NCI-H2227 (cell line): ENCODE measurements at regions not wholly inside any gene's neighbourhood (a gene's known extent, or its start where the extent isn't known, plus 50 kb on each side); places are given as distances from the start of the nearest gene placed in this dataset.

Experiments
- DNase-seq: peaks from one replicate; lab custom pipeline; 2025; ENCODE audit not compliant: unreplicated experiment; lab: John Stamatoyannopoulos, UW

DNA sequence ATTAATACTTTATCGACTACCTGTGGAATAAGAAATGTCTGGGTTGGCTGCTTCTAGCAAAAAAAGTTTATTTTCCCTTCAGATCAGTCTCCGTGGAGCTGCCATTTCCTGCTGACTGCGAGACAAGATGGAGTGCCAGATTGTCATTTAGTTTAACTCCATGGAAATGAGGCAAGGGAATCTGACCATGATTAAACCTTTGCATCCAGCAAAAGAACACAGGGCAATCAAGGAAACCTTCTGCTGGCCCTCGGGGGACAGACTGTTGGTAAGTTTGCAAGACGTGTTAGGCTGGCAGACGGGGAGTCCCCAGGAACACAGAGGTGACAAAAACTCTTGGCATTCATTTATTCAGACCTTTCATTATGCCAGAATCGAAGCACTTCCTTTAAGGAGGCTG is 52.2 kb upstream of the SPACA1 start:
- DNase-seq, result no peak

DNA sequence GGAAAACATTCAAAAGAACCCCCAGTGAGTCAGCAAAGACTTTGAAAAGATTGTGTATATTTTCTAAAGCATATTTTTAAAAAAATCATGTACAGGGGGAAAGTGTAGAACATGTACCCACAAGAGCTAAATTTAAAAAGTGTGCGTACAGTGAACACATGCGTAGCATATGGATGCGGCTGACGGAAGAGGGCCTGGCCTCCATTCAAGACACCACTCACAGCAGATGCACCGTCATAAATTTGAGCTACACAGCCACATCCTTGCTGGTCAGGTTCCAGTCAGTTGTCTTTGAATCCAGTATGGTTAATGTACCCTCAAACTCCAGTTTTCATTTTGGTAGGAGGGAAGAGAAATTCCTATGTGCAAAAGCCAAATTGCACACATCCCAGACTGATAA is 54.3 kb upstream of the SPACA1 start:
- no peak for DNase-seq

DNA sequence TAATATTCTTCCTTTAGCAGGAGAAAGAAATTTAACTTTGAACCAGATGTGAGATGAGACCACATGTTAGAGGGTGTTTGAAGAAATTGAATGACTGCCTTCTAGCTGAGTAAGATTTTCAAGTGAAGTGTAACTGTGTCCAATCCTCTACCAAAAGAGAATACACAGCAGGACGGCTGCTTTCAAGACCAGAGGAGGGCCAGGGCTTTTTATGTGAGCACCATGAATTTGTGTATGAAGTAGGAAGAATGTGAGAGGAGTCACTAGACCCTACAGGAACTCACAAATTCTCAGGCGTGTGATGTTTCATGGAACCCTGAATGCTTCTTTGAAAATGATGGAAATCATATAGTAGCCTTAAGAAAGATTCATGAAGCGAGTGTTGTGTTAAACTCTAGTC is 56.8 kb upstream of the SPACA1 start:
- DNase-seq, result no peak

DNA sequence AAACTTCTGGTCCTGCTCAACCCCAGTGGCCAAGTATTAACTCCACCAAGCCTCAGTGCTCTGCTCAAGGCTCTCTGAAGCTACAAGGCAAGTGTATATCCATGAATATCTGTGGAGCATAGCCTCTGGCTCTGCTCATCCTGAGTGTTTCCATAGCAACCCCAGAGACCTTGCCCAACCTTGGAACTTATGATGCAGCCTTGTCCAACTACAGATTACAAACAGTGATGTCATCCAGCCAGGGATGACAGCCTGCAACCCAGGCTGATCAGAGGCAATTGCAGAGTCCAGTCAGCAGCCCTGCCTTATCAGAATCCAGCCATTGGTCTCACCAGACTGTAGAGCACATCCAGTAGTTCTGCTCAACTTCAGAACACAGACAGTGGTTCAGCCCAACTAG is 65.5 kb upstream of the SPACA1 start:
- DNase-seq, result no peak

DNA sequence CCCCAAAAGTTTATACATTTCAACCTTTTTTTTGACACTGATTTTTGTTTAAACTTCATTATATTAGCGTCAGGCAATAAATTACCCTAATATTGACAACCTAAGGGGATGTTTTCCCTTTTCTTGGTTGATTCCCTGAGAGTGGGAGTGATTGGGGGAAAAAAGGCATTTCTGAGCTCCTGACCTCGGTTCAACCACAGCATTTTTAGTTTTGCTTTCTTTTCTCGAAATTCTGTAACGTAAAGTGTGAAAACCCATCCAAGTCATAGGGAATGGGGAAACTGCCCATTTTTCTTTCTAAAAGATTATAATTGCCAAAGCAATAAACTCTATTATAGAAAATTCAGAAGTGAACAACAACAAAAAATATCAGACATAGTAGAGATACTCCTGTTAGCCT is 67.9 kb upstream of the SPACA1 start:
- DNase-seq, result no peak

DNA sequence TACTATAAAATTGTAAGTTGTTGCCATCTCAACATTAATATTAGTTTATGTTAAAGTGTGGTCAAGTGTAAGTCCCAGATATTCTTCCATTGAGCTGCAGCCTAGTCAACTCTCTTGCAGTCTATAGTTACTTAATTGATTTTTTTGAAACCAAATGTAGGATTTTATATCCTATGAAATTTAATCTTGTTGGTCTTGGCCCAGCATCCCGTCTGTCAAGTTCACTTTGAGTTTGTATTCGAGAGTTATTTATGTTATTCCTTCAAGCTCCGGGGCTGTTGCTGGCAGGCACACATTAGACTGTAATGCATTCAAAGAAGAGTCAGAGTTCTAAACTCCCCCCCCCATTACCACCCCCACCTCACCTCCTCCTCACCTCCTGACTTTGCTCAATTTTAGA is 71.0 kb upstream of the SPACA1 start:
- DNase-seq, result no peak

DNA sequence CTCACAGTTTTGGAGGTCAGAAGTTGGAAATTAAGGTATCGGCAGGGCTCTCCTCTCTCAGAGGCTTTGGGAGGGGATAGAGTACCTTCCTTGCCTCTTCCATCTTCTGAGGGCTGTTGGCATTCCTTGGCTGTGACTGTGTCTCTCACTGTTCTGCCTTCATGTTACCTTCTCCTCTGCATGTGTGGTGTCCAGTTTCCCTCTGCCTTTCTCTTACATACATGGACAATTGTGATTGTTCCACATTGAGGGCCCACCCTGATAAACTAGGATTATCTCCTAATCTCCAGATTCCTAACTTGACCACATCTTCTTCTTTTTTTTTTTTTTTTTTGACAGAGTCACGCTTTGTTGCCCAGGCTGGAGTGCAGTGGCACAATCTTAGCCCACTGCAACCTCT is 72.1 kb upstream of the SPACA1 start:
- DNase-seq, result no peak

DNA sequence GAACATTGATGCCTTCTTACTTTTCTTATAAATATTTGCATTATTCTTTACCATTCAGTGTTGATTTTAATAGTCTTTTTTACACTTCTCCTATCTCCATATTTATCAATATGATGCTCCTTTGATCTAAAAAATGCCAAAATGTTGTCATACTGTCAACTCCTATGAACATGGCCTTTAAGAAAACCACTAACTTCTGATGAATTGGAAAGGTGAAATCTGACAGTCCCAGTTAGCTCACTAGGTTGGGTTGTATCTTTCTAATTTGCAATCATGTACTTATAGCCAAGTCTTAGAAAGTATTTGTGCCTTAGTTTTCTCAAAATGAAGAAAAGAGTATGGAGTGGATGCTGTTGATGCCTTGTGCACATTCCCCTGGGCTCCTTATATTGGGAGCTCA is 75.4 kb upstream of the SPACA1 start:
- no peak for DNase-seq

DNA sequence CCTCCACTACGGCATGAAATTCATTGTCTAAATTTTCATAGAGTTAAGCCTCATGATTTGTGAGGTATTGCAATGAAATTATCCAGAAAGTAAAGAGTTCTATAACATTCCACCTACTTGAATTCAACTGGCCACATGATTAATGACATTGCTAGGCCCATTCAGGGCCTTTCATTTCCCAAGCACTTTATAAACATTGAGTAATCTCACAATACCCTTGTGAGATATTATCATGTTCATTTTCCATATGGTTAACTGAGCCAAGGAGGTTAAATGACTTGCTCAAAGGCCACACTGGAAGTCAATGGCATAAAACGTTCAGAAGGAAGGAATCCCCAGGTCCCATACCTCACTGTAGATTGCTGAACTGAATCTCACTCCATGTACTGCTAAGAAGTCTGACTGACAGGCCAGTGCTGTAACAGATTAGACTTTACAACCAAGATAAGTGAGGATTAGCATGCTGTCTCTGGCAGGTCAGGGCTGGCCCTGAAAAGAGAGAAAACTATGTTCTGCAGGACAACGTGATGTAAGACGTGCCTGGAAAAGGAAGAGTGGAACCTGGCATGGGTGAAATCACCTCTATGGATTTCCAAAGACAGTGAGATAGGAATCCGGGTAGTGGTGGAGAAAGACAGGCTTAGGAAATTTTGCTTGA is 75.9 kb upstream of the SPACA1 start:
- no peak for DNase-seq

DNA sequence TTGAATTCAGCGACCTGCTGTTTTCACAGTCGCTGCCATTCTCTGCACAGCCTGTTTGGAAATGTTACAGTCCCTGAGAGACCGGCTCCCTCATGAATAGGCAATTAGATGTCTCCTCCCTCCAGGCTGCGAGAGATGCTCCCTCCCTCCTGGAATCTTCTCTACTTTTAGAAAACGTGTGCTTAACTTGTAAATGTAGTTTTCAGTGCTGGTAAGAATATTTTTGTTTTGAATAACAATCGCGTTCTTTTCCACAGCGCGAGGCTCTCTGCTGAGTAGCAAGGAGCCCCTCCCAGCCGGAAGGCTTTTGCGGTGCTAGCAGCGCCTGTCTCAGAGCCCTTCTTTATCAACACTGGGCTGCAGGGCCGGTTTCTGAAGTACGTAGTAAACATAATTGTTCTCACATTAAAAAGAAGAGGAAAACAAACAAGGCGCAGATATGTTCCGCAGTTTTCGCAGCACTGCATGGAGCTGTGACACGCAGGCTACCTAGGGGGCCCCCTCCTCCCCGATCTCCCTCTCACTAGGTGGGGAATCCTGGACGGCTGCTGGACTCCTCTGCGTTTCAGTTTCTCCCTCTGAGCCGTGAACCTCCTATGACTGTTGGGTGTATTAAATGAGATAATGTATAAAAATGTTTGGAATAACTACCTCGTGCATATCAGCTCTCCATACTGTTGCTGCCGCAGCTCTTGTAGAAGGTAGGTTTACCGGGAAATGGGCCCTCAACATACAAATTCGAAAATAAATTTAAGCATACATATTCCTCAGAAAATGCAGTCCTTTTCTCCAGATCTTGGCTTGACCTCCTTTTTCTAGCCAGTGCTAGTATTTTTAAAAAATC is 79.0 kb upstream of the SPACA1 start:
- peak; percentile 26 for DNase-seq

DNA sequence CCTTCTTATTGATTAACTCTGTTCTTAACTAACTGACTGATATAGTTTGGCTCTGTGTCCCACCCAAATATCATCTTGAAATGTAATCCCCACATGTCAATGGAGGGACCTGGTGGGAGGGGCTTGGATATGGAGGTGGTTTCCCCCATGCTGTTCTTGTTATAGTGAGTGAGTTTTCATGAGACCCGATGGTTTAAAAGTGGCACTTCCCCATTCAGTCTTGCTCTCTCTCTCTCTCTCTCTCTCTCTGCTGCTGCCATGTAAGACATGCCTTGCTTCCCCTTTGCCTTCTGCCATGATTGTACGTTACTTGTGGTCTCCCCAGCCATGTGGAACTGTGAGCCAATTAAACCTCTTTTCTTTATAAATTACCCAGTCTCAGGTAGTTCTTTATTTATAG is 81.8 kb upstream of the SPACA1 start:
- DNase-seq, result no peak

DNA sequence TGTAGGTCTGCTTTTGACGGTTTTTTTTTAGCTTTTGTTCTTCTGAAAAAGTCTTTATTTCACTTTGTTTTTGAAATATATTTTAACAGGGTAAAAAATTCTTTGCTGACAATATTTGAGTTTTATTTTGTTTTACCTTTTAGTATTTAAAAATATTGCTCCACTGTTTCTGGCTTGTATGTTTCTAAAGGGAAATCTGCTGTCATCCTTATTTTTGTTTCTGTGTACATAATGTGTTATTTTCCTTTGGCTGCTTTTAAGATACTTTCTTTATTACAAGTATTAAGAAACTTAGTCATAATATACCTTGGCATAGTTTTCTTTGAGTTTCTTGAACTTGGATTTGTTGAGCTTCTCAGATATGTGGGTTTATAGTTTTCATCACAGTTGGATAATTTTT is 88.6 kb upstream of the SPACA1 start:
- no peak for DNase-seq

DNA sequence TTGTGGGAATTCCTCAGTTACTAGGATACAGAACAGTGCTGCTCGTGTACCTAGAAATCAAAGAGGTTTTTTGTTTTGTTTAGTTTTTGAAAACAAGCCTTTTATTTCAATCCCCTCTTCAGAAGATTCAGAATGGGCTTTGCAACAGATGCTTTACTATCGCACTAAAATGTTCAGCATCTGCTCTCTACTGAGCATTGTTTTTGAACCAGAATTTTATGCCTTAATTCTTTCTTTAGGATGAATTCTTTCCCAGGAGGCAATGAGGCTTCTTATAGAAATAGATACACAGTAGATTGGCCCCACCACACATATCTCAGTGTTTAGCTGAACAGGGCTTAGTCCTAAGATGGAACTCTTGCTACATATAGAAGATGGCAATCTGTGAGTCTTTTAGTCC is 95.9 kb upstream of the SPACA1 start:
- DNase-seq, result no peak

DNA sequence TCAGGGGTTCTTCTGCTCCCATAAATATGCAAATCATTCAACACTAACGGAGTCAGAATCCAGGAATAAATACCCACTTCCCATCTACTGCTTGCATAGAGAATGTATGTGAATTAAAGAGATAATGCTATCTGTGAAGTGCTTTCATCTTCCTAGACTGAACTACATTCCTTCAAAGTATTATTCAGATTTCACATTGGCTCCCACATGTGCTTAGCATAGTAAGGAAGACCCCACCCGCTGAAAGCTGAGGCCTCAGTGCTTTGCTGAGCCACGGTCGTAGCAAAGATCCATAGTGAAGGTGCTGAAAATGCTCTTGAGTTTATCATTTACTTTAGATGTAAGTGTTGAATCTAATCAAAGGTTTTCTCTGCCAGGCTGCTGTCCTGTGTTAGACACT is 97.0 kb upstream of the SPACA1 start:
- no peak for DNase-seq

DNA sequence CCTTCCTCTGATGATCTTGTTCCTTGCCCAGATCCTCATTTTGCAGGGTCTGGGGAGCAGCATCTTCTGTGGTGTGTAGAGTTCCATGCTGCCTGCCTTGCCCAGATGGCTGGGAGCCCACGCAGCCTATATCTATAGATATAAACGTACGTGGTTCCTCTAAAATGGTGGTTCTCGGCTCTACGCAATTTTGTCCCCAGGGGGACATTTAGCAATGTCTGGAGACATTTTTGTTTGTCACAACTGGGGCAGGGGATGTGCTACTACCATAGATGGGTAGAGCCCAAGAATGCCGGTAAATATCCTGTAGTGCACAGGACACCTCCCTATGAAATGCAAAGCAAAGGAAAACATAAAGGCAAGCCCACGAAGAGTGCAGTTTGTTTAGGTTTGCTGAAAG is 98.4 kb upstream of the SPACA1 start:
- no peak for DNase-seq

DNA sequence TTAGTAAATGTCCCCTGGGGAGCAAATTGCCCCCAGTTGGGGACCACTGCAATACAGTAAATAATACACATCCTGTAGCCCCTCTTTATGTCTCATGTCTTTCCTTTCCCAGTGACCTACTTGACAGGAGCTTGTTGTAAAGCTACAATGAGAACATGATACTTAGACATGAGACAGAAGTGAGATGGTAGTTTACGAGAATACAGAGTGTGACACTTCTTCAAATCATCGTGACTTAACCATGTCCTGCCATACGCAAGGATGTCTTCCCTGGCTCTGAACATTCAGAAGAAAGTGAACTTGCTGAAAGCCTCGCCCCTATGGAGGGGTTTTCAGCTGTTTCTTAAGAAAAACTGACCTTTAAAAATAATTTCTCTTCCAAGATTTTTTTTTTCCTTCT is 101.0 kb upstream of the SPACA1 start:
- no peak for DNase-seq

DNA sequence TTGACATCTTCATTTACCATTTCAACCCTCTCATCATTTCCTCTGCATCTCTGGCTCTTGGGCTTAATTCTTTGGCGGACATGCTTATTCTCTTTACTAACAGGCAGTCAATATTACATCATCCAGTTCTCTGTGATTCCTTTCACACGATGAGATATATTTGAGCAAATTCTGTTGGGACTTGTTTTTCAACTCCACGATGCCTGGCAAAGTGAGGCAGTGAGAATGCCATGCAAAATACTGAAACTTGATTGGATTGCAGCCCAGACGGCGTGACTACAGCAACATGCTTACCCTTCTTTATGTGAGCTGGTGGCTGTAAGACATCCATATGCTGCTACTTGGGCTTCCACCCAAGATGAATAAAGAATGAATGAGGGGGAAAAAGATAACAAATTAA is 101.7 kb upstream of the SPACA1 start:
- no peak for DNase-seq

DNA sequence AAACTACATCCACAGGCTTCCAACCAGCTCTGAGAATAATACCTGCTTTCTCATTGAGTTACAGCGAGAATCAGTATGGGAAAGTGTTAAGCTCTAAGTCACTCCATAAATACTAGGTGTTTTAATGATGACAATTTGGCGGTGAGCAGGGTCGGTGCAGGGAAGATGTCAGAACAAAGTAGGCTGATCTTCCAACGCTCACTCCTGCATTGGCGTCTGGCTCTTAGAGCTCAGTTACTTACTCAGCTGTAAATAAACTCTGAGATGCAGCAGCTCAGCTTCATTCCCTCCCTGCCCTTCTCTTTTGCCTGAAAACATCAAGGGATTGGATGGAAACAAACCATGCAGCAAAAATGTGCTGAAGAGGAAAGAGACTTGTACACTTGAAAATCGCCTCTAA is 102.5 kb upstream of the SPACA1 start:
- peak; percentile 26 for DNase-seq

DNA sequence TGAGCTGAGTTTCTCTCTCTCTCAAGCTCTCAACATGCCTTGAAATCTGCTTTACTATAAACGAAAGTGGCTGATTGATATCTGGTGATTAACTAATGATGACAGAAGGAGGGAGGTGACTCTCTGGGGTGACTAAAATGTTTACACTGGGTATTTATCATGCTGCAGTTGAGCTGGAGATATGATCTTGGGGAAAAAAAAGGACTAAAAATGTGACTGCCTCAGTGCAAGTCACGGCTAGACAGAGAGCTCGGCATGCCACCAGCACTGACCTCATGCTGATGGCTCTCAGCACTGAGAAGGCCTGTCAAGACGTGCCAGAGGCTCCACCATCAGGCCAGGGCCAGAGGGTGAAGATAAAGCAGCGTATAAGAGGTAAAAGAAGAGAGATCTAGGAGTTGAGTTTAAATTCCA is 103.1 kb upstream of the SPACA1 start:
- DNase-seq, result peak; percentile 23

DNA sequence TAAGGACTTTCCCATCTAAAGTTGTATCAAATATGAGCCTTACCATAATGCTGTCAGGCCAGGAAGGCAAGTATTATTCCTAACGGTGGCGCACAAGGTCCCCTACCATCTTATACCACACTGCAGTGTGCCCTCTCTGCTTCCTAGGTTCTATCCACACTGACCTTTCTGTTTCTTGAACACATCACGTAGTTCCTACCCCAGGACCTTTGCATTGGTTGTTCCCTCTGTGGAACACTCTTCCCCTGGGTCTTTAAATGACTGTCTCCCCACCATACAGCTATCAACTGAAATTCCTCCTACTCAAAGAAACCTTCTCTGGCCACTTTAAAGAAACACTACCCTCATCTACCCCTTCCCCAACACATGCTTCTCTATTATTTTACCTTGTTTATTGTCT is 104.5 kb upstream of the SPACA1 start:
- DNase-seq, result no peak

DNA sequence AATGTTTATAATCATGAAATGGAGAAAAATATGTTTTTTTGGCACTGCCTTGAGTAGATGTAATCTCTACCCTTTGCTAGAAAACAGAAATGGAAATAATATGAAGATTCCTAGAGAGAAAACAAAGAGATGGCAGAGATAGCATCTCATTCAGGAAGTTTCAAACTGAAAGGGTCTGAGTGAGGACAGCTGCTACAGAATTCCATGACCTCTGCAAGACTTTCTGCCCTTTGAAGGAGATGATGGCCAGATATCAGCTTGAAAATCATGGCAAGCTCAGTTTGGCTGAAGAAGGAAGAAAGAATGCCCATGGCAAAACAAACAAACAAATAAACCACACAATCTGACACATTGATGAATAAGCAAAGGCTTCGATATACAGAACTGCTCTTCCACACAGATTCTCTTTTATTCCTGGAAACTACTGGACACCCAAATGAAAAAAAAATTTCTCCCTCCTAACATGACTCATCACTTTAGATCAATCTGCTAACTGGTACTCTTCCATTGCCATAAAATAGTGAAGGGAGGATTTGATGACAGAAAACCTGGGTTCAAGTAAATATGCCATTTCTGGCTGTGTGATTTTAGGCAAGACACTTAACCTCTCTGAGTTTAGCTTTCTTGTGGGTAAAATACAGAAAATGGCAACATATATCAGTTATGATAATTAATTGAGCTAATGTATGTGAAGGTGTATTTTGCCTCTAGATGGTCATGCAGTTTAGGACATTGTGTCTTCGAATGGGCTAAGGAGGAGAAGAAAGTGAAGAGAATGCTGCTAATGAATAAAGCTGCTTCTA is 105.9 kb upstream of the SPACA1 start:
- no peak for DNase-seq

DNA sequence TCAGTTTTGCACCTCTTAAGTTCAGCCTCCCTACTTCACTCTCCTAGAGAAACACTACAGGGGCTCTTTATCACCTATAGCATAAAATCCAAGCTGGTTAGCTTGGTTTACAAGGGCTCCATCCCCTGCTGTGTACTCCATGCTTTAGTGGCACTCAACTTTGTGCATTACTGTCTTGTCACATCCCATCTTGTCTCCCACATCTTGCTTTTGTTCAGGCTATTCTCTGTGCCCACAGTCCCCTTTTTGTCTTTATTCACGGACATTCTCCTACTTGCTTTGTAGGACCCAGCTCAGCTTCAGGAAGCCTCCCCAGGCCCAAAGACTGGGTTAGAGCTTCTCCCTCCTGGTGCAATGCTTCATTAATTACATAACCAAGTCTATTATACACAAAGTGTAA is 107.9 kb upstream of the SPACA1 start:
- DNase-seq, result no peak
